NB4 (cell line): ENCODE measurements at regions not wholly inside any gene's neighbourhood (a gene's known extent, or its start where the extent isn't known, plus 50 kb on each side); places are given as distances from the start of the nearest gene placed in this dataset.

Source experiments
- DNase-seq: peaks from one replicate; pipeline ENCODE4 v3.0.0; 2010; ENCODE audit warnings: low read depth
- H3K4me3 ChIP-seq: one replicate; pipeline ENCODE4 v1.5.1; 2011; ENCODE audit warnings: mild to moderate bottlenecking, low read depth, low read length, moderate library complexity
- MYC ChIP-seq: IDR thresholded peaks from 2 replicates; pipeline ENCODE4 v1.6.1; 2011; ENCODE audit warnings: low read depth, low read length
- POLR2A ChIP-seq: IDR thresholded peaks from 2 replicates; pipeline ENCODE4 v1.6.1; 2011; ENCODE audit warnings: mild to moderate bottlenecking; ENCODE audit not compliant: insufficient read length; ENCODE audit errors: extremely low read depth
- TF ChIP-seq, protein P1 (sequence below): IDR thresholded peaks from 2 replicates; pipeline ENCODE4 v1.6.1; 2011; ENCODE audit warnings: low read depth, low read length
- TF ChIP-seq, protein P2 (sequence below): IDR thresholded peaks from one replicate; pipeline ENCODE4 v1.5.1; 2012; ENCODE audit warnings: low read depth, low read length

DNA sequence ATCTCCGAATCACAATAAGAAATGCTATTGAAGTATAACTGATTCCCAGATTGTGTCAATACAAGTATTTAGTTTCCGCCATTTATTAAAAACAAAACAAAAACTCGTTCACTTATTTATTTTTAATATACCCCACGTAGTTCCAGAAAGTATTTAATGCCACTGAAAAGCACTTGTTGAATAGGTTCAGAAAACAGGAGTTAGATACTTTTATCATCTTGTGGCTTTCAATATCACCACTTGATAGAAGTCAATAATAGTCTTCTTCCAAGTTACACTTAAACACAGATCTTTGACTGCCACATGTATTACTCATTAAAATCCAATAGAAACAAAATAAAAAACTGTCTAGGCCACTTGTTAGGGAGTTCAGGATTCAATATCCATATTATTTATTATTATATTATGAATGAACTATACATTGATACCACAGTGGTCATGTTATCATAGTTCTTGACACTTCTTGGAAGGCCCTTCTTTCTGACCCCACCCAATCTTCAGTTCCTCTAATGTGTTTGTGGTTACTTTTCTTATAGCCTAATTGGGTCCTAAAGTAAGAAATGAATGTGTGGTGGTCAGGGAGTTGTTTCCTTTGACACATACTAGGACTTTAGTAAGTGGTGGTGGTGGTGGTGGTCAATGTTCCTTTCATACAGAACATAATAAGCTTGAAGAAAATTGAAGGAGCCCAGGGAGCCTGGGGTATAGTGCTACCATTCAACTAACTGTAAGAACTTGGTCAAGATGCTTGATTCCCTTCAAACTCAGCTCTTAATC is 221.3 kb upstream of the ITGA4 start:
- no peak overlapping the region for H3K4me3 ChIP-seq
- TF ChIP-seq POLR2A (no peak), MYC (no peak)
- TF ChIP-seq, protein P1, sequence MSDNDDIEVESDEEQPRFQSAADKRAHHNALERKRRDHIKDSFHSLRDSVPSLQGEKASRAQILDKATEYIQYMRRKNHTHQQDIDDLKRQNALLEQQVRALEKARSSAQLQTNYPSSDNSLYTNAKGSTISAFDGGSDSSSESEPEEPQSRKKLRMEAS: no peak
- TF ChIP-seq, protein P2, sequence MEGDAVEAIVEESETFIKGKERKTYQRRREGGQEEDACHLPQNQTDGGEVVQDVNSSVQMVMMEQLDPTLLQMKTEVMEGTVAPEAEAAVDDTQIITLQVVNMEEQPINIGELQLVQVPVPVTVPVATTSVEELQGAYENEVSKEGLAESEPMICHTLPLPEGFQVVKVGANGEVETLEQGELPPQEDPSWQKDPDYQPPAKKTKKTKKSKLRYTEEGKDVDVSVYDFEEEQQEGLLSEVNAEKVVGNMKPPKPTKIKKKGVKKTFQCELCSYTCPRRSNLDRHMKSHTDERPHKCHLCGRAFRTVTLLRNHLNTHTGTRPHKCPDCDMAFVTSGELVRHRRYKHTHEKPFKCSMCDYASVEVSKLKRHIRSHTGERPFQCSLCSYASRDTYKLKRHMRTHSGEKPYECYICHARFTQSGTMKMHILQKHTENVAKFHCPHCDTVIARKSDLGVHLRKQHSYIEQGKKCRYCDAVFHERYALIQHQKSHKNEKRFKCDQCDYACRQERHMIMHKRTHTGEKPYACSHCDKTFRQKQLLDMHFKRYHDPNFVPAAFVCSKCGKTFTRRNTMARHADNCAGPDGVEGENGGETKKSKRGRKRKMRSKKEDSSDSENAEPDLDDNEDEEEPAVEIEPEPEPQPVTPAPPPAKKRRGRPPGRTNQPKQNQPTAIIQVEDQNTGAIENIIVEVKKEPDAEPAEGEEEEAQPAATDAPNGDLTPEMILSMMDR: no peak
- DNase-seq: peak; percentile 17

DNA sequence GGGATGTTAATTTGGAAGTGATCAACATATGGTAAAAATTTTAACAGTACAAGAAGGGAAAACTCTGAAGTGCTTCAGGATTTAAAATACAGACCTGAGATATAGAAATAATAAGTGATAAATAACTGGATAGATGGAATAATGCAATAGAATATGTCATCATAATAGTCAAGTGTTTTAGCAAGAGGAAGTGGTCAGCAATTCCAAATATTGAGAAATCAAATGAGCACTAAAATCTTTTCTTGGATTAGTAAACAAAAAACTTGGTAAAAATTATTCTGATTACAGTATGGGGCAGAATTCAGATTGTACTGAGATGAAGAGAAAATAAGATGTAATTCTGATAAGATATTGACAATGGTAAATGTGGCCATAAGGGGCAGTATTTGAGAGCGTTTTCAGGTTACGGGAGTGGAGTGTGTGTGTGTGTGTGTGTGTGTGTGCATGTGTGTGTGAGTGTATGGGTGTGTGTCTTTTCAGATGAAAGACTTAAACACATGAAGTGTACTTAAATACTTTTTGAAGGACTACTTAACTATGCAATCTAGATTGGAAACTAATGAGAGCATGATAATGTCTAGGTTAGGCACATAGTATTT is 217.9 kb upstream of the ITGA4 start:
- H3K4me3 ChIP-seq: no peak overlapping the region
- DNase-seq: peak; percentile 29
- no peak for TF ChIP-seq POLR2A
- TF ChIP-seq, protein P2: peak; percentile 13

DNA sequence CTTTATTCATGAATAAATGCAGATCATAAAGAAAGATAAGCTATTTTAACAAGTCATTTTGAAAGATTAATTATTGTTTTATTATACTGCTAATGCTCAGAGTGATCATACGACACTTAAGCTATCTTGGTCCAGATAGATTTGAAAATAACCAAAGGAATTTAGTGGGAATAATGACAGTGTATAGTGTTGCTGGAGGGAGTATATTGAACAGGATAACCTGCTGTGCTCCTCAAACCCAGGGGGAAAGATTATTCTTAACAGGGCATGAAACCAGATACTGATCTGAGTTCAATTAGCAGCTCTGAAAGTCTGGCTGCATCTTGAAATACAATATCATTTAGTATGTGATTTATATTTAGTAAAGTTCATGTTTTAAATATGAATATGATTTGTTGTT is 216.3 kb upstream of the ITGA4 start:
- DNase-seq: no peak
- no peak for TF ChIP-seq MYC
- no peak for TF ChIP-seq POLR2A
- TF ChIP-seq, protein P1: no peak
- TF ChIP-seq, protein P2: no peak
- no peak overlapping the region for H3K4me3 ChIP-seq

DNA sequence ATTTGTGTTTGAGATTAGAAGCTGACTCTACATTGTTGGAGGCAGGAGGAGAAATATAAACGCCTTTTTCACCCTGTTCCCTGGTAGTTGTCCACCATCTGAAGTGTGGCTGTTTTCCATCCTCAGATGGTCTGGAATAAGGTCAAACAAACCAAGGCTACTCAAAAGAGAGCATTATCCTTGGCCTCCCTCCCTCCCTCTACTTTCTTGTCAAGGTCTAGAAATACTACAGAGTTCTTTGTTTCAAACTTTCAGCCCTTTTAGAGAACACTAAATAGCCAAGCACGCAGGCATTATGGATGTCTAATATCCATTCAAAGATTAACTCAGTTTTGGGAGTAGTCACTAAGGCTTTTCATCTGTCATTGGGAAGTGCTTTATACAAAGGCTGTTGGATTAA is 215.8 kb upstream of the ITGA4 start:
- H3K4me3 ChIP-seq: no peak overlapping the region
- no peak for DNase-seq
- TF ChIP-seq, protein P2: no peak
- TF ChIP-seq POLR2A: no peak
- no peak for TF ChIP-seq MYC
- TF ChIP-seq, protein P1: no peak

DNA sequence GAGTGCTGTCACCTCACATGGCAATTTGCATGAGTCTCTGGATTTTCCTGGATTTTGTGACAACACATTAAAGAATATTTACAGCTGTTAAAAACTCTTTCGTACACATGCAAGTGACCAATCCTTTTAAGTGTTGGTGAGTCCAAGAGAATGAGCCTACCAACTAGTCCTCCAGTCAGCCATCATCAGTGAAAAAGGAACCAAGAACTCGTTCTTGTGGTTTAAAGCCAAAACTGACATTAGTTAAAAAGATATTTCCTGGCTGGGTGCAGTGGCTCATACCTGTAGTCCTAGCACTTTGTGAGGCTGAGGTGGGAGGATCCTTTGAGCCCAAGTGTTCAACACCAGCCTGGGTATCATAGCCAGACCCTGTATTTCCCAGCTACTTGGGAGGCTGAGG is 215.4 kb upstream of the ITGA4 start:
- TF ChIP-seq, protein P2: no peak
- TF ChIP-seq MYC (no peak), POLR2A (no peak)
- TF ChIP-seq, protein P1: no peak
- H3K4me3 ChIP-seq: no peak overlapping the region
- no peak for DNase-seq
